ENCODE measurements at regions not wholly inside any gene's neighbourhood (a gene's known extent, or its start where the extent isn't known, plus 50 kb on each side); places are given as distances from the start of the nearest gene placed in this dataset.

DNA sequence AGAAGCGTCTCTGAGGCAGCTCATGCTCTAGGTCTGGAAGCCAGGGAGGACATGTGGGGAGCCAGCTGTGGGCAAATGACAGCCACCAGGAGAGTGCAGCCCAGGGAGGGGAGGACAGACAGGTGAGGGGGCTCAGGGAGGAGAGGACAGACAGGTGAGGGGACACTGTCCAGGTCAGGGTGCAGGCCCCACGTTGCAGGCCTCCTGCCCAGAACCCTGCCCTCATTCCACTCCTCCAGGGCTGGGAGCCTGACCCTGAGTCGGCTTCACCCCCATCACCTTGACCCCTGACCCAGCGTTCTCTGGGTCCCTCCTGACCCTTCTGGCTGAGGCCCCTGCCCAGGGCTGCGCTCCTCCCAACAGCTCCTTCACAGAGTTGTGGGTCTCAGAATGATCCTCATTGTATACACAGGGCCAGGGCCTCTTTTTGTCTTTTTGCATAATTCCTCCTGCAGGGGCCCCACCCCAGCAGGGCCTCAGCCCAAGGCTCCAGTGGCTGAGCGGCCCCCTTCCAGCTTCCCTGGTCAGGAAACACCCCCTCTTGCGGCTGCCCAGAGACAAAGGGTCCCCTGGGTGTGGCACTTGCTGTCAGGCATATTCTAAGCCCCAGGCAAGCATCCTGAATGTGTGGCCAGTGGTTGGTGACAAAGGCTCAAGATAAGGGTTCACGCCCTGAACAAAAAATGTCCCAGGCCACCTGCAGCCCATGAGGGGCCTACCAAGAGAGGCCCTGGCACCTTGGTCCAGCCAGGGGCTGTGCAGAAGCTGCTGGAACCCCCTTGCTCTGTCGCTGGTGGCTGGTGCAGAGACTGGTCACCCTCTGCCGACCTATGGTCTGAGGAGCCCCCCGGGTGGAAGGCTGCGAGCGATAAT, 853.0 kb downstream of the BRD1 start:
- H3K9me3 ChIP-seq, result no peaks in the 10 kb centered on the region
- no peak overlapping the region for H3K27ac ChIP-seq
- TF ChIP-seq, protein P1, sequence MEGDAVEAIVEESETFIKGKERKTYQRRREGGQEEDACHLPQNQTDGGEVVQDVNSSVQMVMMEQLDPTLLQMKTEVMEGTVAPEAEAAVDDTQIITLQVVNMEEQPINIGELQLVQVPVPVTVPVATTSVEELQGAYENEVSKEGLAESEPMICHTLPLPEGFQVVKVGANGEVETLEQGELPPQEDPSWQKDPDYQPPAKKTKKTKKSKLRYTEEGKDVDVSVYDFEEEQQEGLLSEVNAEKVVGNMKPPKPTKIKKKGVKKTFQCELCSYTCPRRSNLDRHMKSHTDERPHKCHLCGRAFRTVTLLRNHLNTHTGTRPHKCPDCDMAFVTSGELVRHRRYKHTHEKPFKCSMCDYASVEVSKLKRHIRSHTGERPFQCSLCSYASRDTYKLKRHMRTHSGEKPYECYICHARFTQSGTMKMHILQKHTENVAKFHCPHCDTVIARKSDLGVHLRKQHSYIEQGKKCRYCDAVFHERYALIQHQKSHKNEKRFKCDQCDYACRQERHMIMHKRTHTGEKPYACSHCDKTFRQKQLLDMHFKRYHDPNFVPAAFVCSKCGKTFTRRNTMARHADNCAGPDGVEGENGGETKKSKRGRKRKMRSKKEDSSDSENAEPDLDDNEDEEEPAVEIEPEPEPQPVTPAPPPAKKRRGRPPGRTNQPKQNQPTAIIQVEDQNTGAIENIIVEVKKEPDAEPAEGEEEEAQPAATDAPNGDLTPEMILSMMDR (IDR thresholded peaks at IDR 0.05), result no peak
- TF ChIP-seq EP300 (IDR thresholded peaks at IDR 0.05) (no peak), POLR2AphosphoS5 (IDR thresholded peaks at IDR 0.05) (no peak), POLR2A (IDR thresholded peaks at IDR 0.05) (no peak)
- peaks cover 0 to 31% (median 0%) of the 10 kb centered on the region in 3 donors for H3K27me3 ChIP-seq
- H3K4me3 ChIP-seq, result no peak overlapping the region
- DNase-seq, result no peak
- no peaks in the 10 kb centered on the region for H3K36me3 ChIP-seq
- 64 to 81% methylated on average over 13 of the region's 13 CpGs for WGBS, 2 donors
- intact Hi-C loops (cut with DNase I), result no loop called here
- no peaks in the 10 kb centered on the region for H3K4me1 ChIP-seq

DNA sequence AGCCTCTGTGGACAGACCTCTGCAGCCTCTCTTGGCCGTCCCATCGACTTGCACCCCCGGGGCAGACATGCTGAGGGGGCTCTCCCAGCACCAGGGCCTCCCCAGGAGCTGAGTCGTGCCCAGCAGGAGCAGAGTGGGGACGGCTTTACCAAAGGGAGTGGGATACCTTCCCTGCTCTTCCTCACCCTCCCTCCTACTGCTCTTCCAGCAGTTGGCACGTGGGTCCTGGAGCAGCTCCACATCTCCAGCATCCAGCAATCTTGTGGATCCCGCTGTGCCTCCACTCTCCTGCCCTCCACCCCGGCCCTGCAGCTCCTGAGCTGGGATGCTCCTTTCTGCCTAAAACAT, 854.0 kb downstream of the BRD1 start:
- peaks cover 0 to 27% (median 0%) of the 10 kb centered on the region in 3 donors for H3K27me3 ChIP-seq
- intact Hi-C loops (cut with DNase I), result no loop called here
- TF ChIP-seq, protein P1 (IDR thresholded peaks at IDR 0.05), result no peak
- TF ChIP-seq EP300 (IDR thresholded peaks at IDR 0.05) (no peak), POLR2A (IDR thresholded peaks at IDR 0.05) (no peak), POLR2AphosphoS5 (IDR thresholded peaks at IDR 0.05) (no peak)
- WGBS, 2 donors, result 67 to 83% methylated on average over 8 of the region's 8 CpGs
- H3K4me3 ChIP-seq, result no peak overlapping the region
- no peak overlapping the region for H3K27ac ChIP-seq
- DNase-seq, result no peak
- no peaks in the 10 kb centered on the region for H3K36me3 ChIP-seq
- H3K9me3 ChIP-seq, result no peaks in the 10 kb centered on the region
- no peaks in the 10 kb centered on the region for H3K4me1 ChIP-seq

DNA sequence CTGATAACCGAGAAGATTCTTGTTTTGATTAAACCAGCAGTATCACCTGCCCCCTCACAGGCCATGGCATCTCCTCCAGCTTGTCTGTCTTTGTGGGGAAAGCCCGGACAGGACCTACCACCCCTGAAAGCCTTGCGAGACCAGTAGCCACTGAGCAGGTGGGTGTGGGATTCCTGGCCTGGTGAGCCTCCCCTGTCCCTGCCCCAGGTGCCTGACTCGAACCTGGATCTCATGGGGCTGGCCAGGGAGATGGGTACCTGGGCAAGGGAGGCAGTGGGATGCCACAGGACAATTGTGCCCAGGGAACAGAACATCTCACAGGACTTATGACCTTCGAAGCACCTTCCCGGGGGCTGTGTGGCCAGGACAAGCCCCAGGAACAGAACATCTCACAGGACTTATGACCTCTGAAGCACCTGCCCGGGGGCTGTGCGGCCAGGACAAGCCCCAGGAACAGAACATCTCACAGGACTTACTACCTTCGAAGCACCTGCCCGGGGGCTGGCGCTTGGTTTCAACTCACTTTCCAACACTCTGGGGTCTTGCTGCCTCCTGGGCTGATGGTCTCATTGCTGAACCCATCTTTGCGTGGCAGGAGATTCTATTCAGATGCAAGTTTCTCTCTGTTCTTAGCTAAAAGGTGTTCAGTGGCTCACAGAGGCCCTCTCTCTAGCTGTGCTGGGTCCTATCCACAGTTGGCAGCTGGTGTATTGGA, 854.5 kb downstream of the BRD1 start:
- no peaks in the 10 kb centered on the region for H3K4me1 ChIP-seq
- TF ChIP-seq, protein P1 (IDR thresholded peaks at IDR 0.05), result no peak
- TF ChIP-seq POLR2A (IDR thresholded peaks at IDR 0.05) (no peak), EP300 (IDR thresholded peaks at IDR 0.05) (no peak), POLR2AphosphoS5 (IDR thresholded peaks at IDR 0.05) (no peak)
- no peaks in the 10 kb centered on the region for H3K36me3 ChIP-seq
- no peak for DNase-seq
- H3K27ac ChIP-seq, result no peak overlapping the region
- peaks cover 0 to 28% (median 0%) of the 10 kb centered on the region in 3 donors for H3K27me3 ChIP-seq
- intact Hi-C loops (cut with DNase I), result no loop called here
- WGBS, 2 donors, result 80 to 89% methylated on average over 12 of the region's 12 CpGs
- H3K4me3 ChIP-seq, result no peak overlapping the region
- no peaks in the 10 kb centered on the region for H3K9me3 ChIP-seq

DNA sequence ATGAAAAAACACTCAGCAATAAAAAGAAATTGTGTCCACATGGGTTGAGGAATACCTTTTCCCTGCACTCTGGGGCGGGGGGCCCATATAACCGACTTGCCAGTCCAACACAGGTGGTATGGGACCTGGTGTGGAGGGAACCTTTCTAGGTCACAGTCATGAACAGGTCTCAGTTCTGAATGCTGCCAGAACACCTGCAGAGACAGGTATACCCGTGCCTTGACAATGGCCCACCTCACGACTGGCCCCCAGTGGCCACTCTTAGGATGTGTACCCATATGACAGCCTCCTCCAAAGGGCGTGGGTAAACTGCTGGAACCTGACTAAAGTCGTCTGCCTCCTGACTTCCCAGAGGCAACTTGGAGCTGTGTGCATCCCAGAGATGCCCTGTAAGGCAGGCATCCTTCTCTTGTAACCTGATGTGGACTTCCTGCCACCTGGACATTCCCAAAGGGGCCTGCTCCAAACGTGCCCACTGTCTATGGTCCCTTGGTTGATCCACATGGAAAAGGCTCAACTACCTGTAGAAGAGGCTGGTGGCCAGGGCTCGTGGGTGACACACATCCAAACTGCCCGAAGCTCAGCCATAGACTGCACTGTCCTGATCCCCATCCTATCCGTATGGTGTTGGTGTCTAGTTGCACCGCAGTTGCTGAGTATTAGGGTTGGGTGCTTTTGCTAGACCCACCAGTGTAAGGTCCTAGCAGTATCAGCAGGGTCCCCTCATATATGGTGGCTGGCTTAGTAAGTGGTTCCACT, 859.3 kb downstream of the BRD1 start:
- Histone ChIP-seq H3K9me3 (no peaks in the 10 kb centered on the region), H3K36me3 (no peaks in the 10 kb centered on the region), H3K4me3 (no peak overlapping the region), H3K4me1 (no peaks in the 10 kb centered on the region), H3K27me3 (peaks cover 0 to 13% (median 0%) of the 10 kb centered on the region in 3 donors), H3K27ac (no peak overlapping the region)
- no peak for DNase-seq
- intact Hi-C loops (cut with DNase I), result no loop called here
- TF ChIP-seq EP300 (IDR thresholded peaks at IDR 0.05), result no peak
- 32 to 48% methylated on average over 11 of the region's 11 CpGs for WGBS, 2 donors

DNA sequence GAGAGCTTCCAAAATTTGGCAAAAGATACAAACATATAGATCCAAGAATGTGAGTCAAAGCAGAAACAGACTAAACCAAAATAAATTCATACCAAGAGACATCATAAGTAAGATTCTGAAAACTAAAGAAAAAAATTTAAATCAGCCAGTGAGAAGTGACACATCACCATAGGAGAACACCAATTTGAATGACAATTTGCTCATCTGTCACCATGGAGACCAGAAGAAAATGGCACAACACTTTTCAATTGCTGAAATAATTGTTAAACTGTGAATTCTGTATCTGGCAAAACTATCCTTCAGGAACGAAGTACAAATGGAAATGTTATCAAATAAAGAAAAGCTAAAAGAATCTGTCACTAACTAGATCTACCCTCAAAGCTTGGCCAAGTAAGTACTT, 864.3 kb downstream of the BRD1 start:
- TF ChIP-seq POLR2A (IDR thresholded peaks at IDR 0.05), result no peak
- TF ChIP-seq EP300 (IDR thresholded peaks at IDR 0.05), result no peak
- TF ChIP-seq, protein P1 (IDR thresholded peaks at IDR 0.05), result no peak
- no peak for TF ChIP-seq POLR2AphosphoS5 (IDR thresholded peaks at IDR 0.05)

More for the DNA sequence above, 864.3 kb downstream of the BRD1 start:
- Histone ChIP-seq H3K4me3 (no peak overlapping the region), H3K9me3 (no peaks in the 10 kb centered on the region), H3K4me1 (no peaks in the 10 kb centered on the region), H3K36me3 (no peaks in the 10 kb centered on the region), H3K27me3 (peaks cover 0 to 30% (median 0%) of the 10 kb centered on the region in 3 donors), H3K27ac (no peak overlapping the region)
- intact Hi-C loops (cut with DNase I), result no loop called here
- 56 to 60% methylated on average over 1 of the region's 1 CpG for WGBS, 2 donors
- DNase-seq, result no peak
